ENCODE measurements at regions not wholly inside any gene's neighbourhood (a gene's known extent, or its start where the extent isn't known, plus 50 kb on each side); places are given as distances from the start of the nearest gene placed in this dataset.

DNA sequence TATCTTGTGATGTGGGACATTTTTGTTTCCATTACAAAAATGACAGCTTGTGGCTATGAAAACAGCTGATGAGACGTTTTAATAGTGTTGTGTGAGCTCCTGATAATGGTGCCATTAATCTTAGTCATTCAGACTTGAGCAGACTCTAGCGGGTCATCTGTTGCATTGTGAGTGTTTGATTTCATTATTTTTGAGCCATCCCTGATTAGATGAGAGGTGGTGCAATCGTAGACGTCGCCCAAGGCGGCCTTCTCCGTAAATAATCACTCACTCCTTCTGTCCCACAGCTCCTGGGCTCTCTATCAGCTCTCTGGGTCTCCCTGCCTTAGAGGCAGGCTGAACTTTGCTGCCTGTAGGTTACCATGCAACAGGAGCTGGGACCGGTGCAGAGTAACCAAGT lies 528.0 kb upstream of the SGCG start:
- no peak overlapping the region for H2AK5ac ChIP-seq (ENCODE audit: low read depth, low read length)
- CTCF ChIA-PET (ENCODE audit: partially characterized antibody), result interaction anchor here (0.9 to 1.1 kb wide), 2 partner anchors 8 to 13 kb away, joined by 3 to 4 read pairs; no protein-coding TSS in a partner anchor
- TF ChIP-seq USF2 (IDR thresholded peaks at IDR 0.05; ENCODE audit: low read length) (no peak), SIRT6 (IDR thresholded peaks at IDR 0.05; ENCODE audit: low read length) (no peak), SP4 (IDR thresholded peaks at IDR 0.05; ENCODE audit: low read length) (no peak), KDM1A (IDR thresholded peaks at IDR 0.05; ENCODE audit: borderline replicate concordance, low read length) (no peak), BCL11A (IDR thresholded peaks at IDR 0.05; ENCODE audit: low read depth in 2 of 2, low read length in 2 of 2) (no peak), ASH2L (IDR thresholded peaks at IDR 0.05; ENCODE audit: low read length) (no peak), NANOG (IDR thresholded peaks at IDR 0.05; ENCODE audit: insufficient read depth, low read depth, low read length, poor library complexity, severe bottlenecking) (no peak), MAFK (IDR thresholded peaks at IDR 0.05; ENCODE audit: low read depth, low read length) (no peak), SP1 (IDR thresholded peaks at IDR 0.05; ENCODE audit: low read depth, low read length) (no peak), TAF7 (optimal IDR thresholded peaks at IDR 0.05; ENCODE audit: borderline replicate concordance, low read depth, low read length) (no peak), HDAC6 (IDR thresholded peaks at IDR 0.05; ENCODE audit: low read depth, low read length) (no peak), ZNF274 (IDR thresholded peaks at IDR 0.05; ENCODE audit: borderline replicate concordance, extremely low read depth, low read length) (no peak), BRCA1 (IDR thresholded peaks at IDR 0.05; ENCODE audit: low read depth, low read length) (no peak), SRF (IDR thresholded peaks at IDR 0.05; ENCODE audit: low read depth, low read length) (no peak), TCF12 (IDR thresholded peaks at IDR 0.05; ENCODE audit: low read depth, low read length) (no peak), POLR2AphosphoS5 (IDR thresholded peaks at IDR 0.05; ENCODE audit: low read depth, low read length) (no peak)

More for the DNA sequence above, 528.0 kb upstream of the SGCG start:
- Histone ChIP-seq H3K4me1 (replicated peaks in 1 of 4; ENCODE audit: control insufficient read depth in 3 of 4, insufficient read depth in 4 of 4, low read length in 3 of 4) (no peaks in the 10 kb centered on the region; a peak in 1 of 7 replicates), H2AFZ (ENCODE audit: low read length) (no peak overlapping the region), H2BK120ac (replicated peaks; ENCODE audit: low read depth, low read length) (no peak overlapping the region), H4K91ac (replicated peaks; ENCODE audit: insufficient read length, low read length) (no peak overlapping the region), H3K79me2 (ENCODE audit: control insufficient read depth in 1 of 2, insufficient read depth in 2 of 2, low read length in 2 of 2) (no peaks in the 10 kb centered on the region), H4K20me1 (replicated peaks in 1 of 2; ENCODE audit: control insufficient read depth in 1 of 2, insufficient read depth in 2 of 2, low read length in 2 of 2) (no peaks in the 10 kb centered on the region), H3K56ac (replicated peaks; ENCODE audit: insufficient read length, low read depth, low read length) (no peak overlapping the region), H4K8ac (ENCODE audit: extremely low read depth, insufficient read depth, low read length) (no peak overlapping the region), H3K4me3 (ENCODE audit: extremely low read depth in 1 of 4, insufficient read depth in 2 of 4, low read depth in 3 of 4, low read length in 4 of 4) (no peak overlapping the region), H3K9ac (replicated peaks in 1 of 4; ENCODE audit: extremely low read depth in 1 of 4, low read depth in 3 of 4, low read length in 3 of 4) (no peak overlapping the region), H2BK15ac (ENCODE audit: low read length) (no peak overlapping the region), H2BK20ac (ENCODE audit: low read length) (no peak overlapping the region), H4K5ac (ENCODE audit: insufficient read length, low read depth, low read length) (no peak overlapping the region), H3K4me2 (ENCODE audit: insufficient read depth in 1 of 2, low read depth in 2 of 2, low read length in 2 of 2) (no peak overlapping the region), H3K27me3 (replicated peaks in 1 of 4; ENCODE audit: control insufficient read depth in 3 of 4, extremely low read depth in 1 of 4, insufficient read depth in 3 of 4, low read length in 3 of 4) (no peaks in the 10 kb centered on the region), H3K18ac (ENCODE audit: extremely low read depth, low read length) (no peak overlapping the region), H3K4ac (replicated peaks; ENCODE audit: insufficient read length, low read depth, low read length) (no peak overlapping the region), H3K23me2 (ENCODE audit: low read depth, low read length) (no peaks in the 10 kb centered on the region), H3K36me3 (ENCODE audit: control insufficient read depth in 2 of 4, insufficient read depth in 4 of 4, low read length in 3 of 4) (no peaks in the 10 kb centered on the region), H3K23ac (ENCODE audit: insufficient read length) (no peak overlapping the region), H3K27ac (ENCODE audit: low read depth, low read length) (no peak overlapping the region), H2BK5ac (ENCODE audit: low read depth, low read length) (no peak overlapping the region), H3K9me3 (ENCODE audit: insufficient read depth in 2 of 2, low read depth in 1 of 2, low read length in 1 of 2) (no peaks in the 10 kb centered on the region), H3K79me1 (ENCODE audit: low read depth, low read length) (no peaks in the 10 kb centered on the region), H3K14ac (ENCODE audit: insufficient read length) (no peak overlapping the region), H2BK12ac (ENCODE audit: low read depth, low read length) (no peak overlapping the region)
- WGBS, 2 experiments (ENCODE audit: extremely low coverage in 1 of 2, insufficient coverage in 1 of 2, insufficient read length in 1 of 2, insufficient replicate concordance in 2 of 2, low coverage in 1 of 2, low lambda C conversion rate in 2 of 2, missing lambda C conversion rate in 1 of 2), result 88% methylated on average over 8 of the region's 8 CpGs; no CpG with 5 or more reads in 1 of the 2 experiments
- FAIRE-seq (no peak), DNase-seq (ENCODE audit: low read depth in 1 of 2, low spot score in 2 of 2) (no peak)
- POLR2A ChIA-PET (ENCODE audit: partially characterized antibody), result no interaction called here
